GM23338 (cell line): ENCODE measurements at regions not wholly inside any gene's neighbourhood (a gene's known extent, or its start where the extent isn't known, plus 50 kb on each side); places are given as distances from the start of the nearest gene placed in this dataset.

Source experiments
- ATAC-seq: fragments of 200-7000 bp; cut with Tn5 transposase; 3 replicates; pipeline ENCODE4 v1.9.1; 2020
- DNase-seq: peaks from one replicate; pipeline ENCODE4 v3.0.0-alpha.2; 2015; ENCODE audit warnings: low spot score
- H2AFZ ChIP-seq: fragments of 200-600 bp; sonication (generic); 2 replicates; pipeline ENCODE4 v1.8.0; 2016; ENCODE audit warnings: antibody characterized with exemption, mild to moderate bottlenecking, moderate library complexity
- H3F3A ChIP-seq: fragments of 200-600 bp; sonication (generic); replicated peaks from 2 replicates; pipeline ENCODE4 v1.8.0; 2017; ENCODE audit warnings: antibody characterized with exemption, mixed run types, low read depth
- H3K27ac ChIP-seq: fragments of 200-600 bp; sonication (generic); 2 replicates; pipeline ENCODE4 v1.6.1; 2016; ENCODE audit warnings: low read depth
- H3K27me3 ChIP-seq: fragments of 200-600 bp; sonication (generic); 2 replicates; pipeline ENCODE4 v1.8.0; 2016; ENCODE audit warnings: mild to moderate bottlenecking, mixed run types, moderate library complexity; ENCODE audit not compliant: insufficient read depth
- H3K36me3 ChIP-seq: fragments of 200-600 bp; sonication (generic); 2 replicates; pipeline ENCODE4 v1.8.0; 2016; ENCODE audit warnings: mild to moderate bottlenecking; ENCODE audit not compliant: insufficient read depth
- H3K4me1 ChIP-seq: fragments of 200-600 bp; sonication (generic); 2 replicates; pipeline ENCODE4 v1.8.0; 2016; ENCODE audit warnings: mild to moderate bottlenecking, moderate library complexity; ENCODE audit not compliant: insufficient read depth
- H3K4me2 ChIP-seq: fragments of 200-600 bp; sonication (generic); 2 replicates; pipeline ENCODE4 v1.7.1; 2017; ENCODE audit warnings: mixed run types
- H3K4me3 ChIP-seq: fragments of 200-600 bp; sonication (generic); 2 replicates; pipeline ENCODE4 v1.6.1; 2016; ENCODE audit warnings: mixed run types
- H3K79me2 ChIP-seq: fragments of 200-600 bp; sonication (generic); replicated peaks from 2 replicates; pipeline ENCODE4 v1.8.0; 2017; ENCODE audit warnings: mild to moderate bottlenecking; ENCODE audit not compliant: insufficient read depth
- H3K9me2 ChIP-seq: fragments of 200-600 bp; sonication (generic); 2 replicates; pipeline ENCODE4 v1.8.0; 2017; ENCODE audit not compliant: insufficient read depth
- H4K20me1 ChIP-seq: fragments of 200-600 bp; sonication (generic); replicated peaks from 2 replicates; pipeline ENCODE4 v1.8.0; 2017; ENCODE audit warnings: mild to moderate bottlenecking; ENCODE audit not compliant: insufficient read depth
- H3K27ac Mint-ChIP-seq: 2 replicates; pipeline ENCODE4 v1.8.0; 2020; ENCODE audit warnings: inconsistent platforms, mild to moderate bottlenecking, moderate library complexity, mixed read lengths
- H3K27me3 Mint-ChIP-seq: 3 replicates; pipeline ENCODE4 v1.8.0; 2022; ENCODE audit warnings: low read depth, mild to moderate bottlenecking, moderate library complexity, mixed read lengths, inconsistent platforms; ENCODE audit not compliant: insufficient read depth, poor library complexity
- H3K36me3 Mint-ChIP-seq: 3 replicates; pipeline ENCODE4 v1.8.0; 2021; ENCODE audit warnings: low read depth, mild to moderate bottlenecking, inconsistent platforms, moderate library complexity, mixed read lengths
- H3K4me1 Mint-ChIP-seq: 3 replicates; pipeline ENCODE4 v1.8.0; 2020; ENCODE audit warnings: mild to moderate bottlenecking, inconsistent platforms, mixed read lengths
- H3K4me3 Mint-ChIP-seq: 3 replicates; pipeline ENCODE4 v1.8.0; 2021; ENCODE audit warnings: moderate library complexity, mild to moderate bottlenecking, inconsistent platforms, mixed read lengths
- H3K9me3 Mint-ChIP-seq: 3 replicates; pipeline ENCODE4 v1.8.0; 2020; ENCODE audit warnings: moderate library complexity, mild to moderate bottlenecking, inconsistent platforms, mixed read lengths
- CREB1 ChIP-seq: fragments of 250-450 bp; sonication (Bioruptor Pico); IDR thresholded peaks from 2 replicates; pipeline ENCODE4 v1.5.0; 2020; ENCODE audit warnings: low read depth, mild to moderate bottlenecking, moderate library complexity
- CTCF ChIP-seq, 2 experiments: fragments of 200-600 bp in 1 of 2; sonication (generic) in 1 of 2; conservative IDR thresholded peaks; 2 replicates each; pipeline versions ENCODE4 v1.5.1 to v1.6.1; 2016 to 2017; ENCODE audit warnings: antibody characterized with exemption in 2 of 2, low read depth in 2 of 2, mild to moderate bottlenecking in 2 of 2, moderate library complexity in 1 of 2
- ETS1 ChIP-seq: IDR thresholded peaks from 2 replicates; pipeline ENCODE4 v1.6.1; 2016; ENCODE audit warnings: antibody characterized with exemption
- EZH2 ChIP-seq: fragments of 200-600 bp; sonication (generic); IDR thresholded peaks from one replicate; pipeline ENCODE4 v1.8.0; 2017; ENCODE audit warnings: antibody characterized with exemption, mild to moderate bottlenecking, low read depth; ENCODE audit not compliant: unreplicated experiment
- EZH2phosphoT487 ChIP-seq: fragments of 200-600 bp; sonication (generic); IDR thresholded peaks from one replicate; pipeline ENCODE4 v1.8.1; 2018; ENCODE audit warnings: antibody characterized with exemption; ENCODE audit not compliant: unreplicated experiment
- JUNB ChIP-seq: IDR thresholded peaks from one replicate; pipeline ENCODE4 v1.6.1; 2016; ENCODE audit warnings: antibody characterized with exemption; ENCODE audit not compliant: unreplicated experiment
- NANOG ChIP-seq: IDR thresholded peaks from 2 replicates; pipeline ENCODE4 v1.6.1; 2016; ENCODE audit warnings: antibody characterized with exemption, borderline replicate concordance
- POLR2AphosphoS5 ChIP-seq: IDR thresholded peaks from 2 replicates; pipeline ENCODE4 v1.6.1; 2016; ENCODE audit warnings: antibody characterized with exemption, low read depth
- REST ChIP-seq: IDR thresholded peaks from one replicate; pipeline ENCODE4 v1.6.1; 2018; ENCODE audit warnings: antibody characterized with exemption; ENCODE audit not compliant: unreplicated experiment
- STAT1 ChIP-seq: IDR thresholded peaks from one replicate; pipeline ENCODE4 v1.6.1; 2016; ENCODE audit warnings: antibody characterized with exemption; ENCODE audit not compliant: unreplicated experiment
- ZNF114 ChIP-seq: fragments of 250-450 bp; sonication (Bioruptor Pico); IDR thresholded peaks from 2 replicates; pipeline ENCODE4 v1.5.0; 2020; ENCODE audit warnings: mild to moderate bottlenecking, moderate library complexity
- ZNF331 ChIP-seq: fragments of 250-450 bp; sonication (Bioruptor Pico); IDR thresholded peaks from 2 replicates; pipeline ENCODE4 v1.5.0; 2020; ENCODE audit warnings: low read depth, mild to moderate bottlenecking, moderate library complexity
- ZNF462 ChIP-seq: fragments of 250-450 bp; sonication (Bioruptor Pico); IDR thresholded peaks from 2 replicates; pipeline ENCODE4 v1.5.0; 2020; ENCODE audit warnings: mild to moderate bottlenecking, moderate library complexity

GRCh38 chr4:160350944-160351343, 1248.1 kb downstream of the RAPGEF2 start:
- no peaks in the 10 kb centered on the region for H3K4me1 ChIP-seq
- ATAC-seq, result no peak
- no peaks in the 10 kb centered on the region for H3K36me3 ChIP-seq
- H3K9me2 ChIP-seq, result no peaks in the 10 kb centered on the region
- H3K4me3 Mint-ChIP-seq, result no peak overlapping the region
- no peak overlapping the region for H3K27ac Mint-ChIP-seq
- TF ChIP-seq ZNF331 (CRISPR knock-in tag) (no peak), STAT1 (no peak), CREB1 (CRISPR knock-in tag) (no peak), CTCF (conservative IDR thresholded peaks at IDR 0.05; ENCODE audit: low read depth in 2 of 2) (no peak), NANOG (no peak), ZNF114 (no peak), EZH2phosphoT487 (no peak), ZNF462 (CRISPR knock-in tag) (no peak), ETS1 (no peak), EZH2 (no peak), REST (no peak), JUNB (no peak), POLR2AphosphoS5 (no peak)
- H3F3A ChIP-seq, result no peaks in the 10 kb centered on the region
- no peak overlapping the region for H3K27ac ChIP-seq
- H4K20me1 ChIP-seq, result no peaks in the 10 kb centered on the region
- H2AFZ ChIP-seq, result no peak overlapping the region
- H3K79me2 ChIP-seq, result no peaks in the 10 kb centered on the region
- H3K27me3 Mint-ChIP-seq, result no peaks in the 10 kb centered on the region
- no peak overlapping the region for H3K4me2 ChIP-seq
- no peaks in the 10 kb centered on the region for H3K36me3 Mint-ChIP-seq
- no peak overlapping the region for H3K4me3 ChIP-seq
- no peaks in the 10 kb centered on the region for H3K27me3 ChIP-seq
- DNase-seq, result no peak
- no peaks in the 10 kb centered on the region for H3K9me3 Mint-ChIP-seq
- H3K4me1 Mint-ChIP-seq, result no peaks in the 10 kb centered on the region
